CD4-positive, alpha-beta T cell (primary cell): ENCODE measurements at regions not wholly inside any gene's neighbourhood (a gene's known extent, or its start where the extent isn't known, plus 50 kb on each side); places are given as distances from the start of the nearest gene placed in this dataset.
"Not testable (repeated sequence)": the region's sequence is repeated elsewhere in the genome, so short reads cannot be mapped to it uniquely, and the experiment has no call there.

Experiments used
- ATAC-seq: fragments of 200-7000 bp; cut with Tn5 transposase; one replicate; pipeline ENCODE4 v1.10.0; 2022; ENCODE audit warnings: mild to moderate bottlenecking; ENCODE audit not compliant: poor library complexity
- CTCF ChIA-PET: fragments of 350-600 bp; sonication (Branson Sonifier 250); formaldehyde crosslinking; loops from one replicate; lab custom pipeline; 2021; ENCODE audit warnings: antibody characterized with exemption, inconsistent platforms; lab: Charles Lee
- POLR2A ChIA-PET: fragments of 350-600 bp; sonication (Branson Sonifier 250); formaldehyde crosslinking; loops from one replicate; lab custom pipeline; 2021; ENCODE audit warnings: antibody characterized with exemption, inconsistent platforms; lab: Charles Lee
- DNase-seq, 14 experiments: peaks; one replicate each; pipeline ENCODE4 v3.0.0-alpha.2; 2013 to 2020; ENCODE audit warnings: mixed read lengths in 2 of 14
- H3K27ac ChIP-seq, 2 donors: one replicate each; pipeline versions ENCODE4 v1.5.1 to v1.7.0; 2013; ENCODE audit warnings: low read length in 2 of 2, low read depth in 1 of 2, mild to moderate bottlenecking in 1 of 2
- H3K27me3 ChIP-seq, 2 experiments: 1 replicate in 1 of 2; 2 replicates in 1 of 2; pipeline versions ENCODE4 v1.6.1 to v1.7.0; 2013; ENCODE audit warnings: low read length in 2 of 2, control low read depth in 1 of 2, mild to moderate bottlenecking in 1 of 2, moderate library complexity in 1 of 2; ENCODE audit not compliant: insufficient read depth in 2 of 2, control insufficient read depth in 1 of 2
- H3K36me3 ChIP-seq: one replicate; pipeline ENCODE4 v1.6.1; 2013; ENCODE audit warnings: low read length, control low read depth; ENCODE audit not compliant: insufficient read depth
- H3K4me1 ChIP-seq: one replicate; pipeline ENCODE4 v1.6.1; 2013; ENCODE audit warnings: low read length, control low read depth; ENCODE audit not compliant: insufficient read depth
- H3K4me3 ChIP-seq: one replicate; pipeline ENCODE4 v1.5.1; 2013; ENCODE audit warnings: mild to moderate bottlenecking, low read length, moderate library complexity
- H3K9me3 ChIP-seq, 2 experiments: 1 replicate in 1 of 2; 2 replicates in 1 of 2; pipeline versions ENCODE4 v1.6.1 to v1.7.0; 2013; ENCODE audit warnings: low read length in 2 of 2, mild to moderate bottlenecking in 2 of 2, control low read depth in 1 of 2, moderate library complexity in 1 of 2; ENCODE audit not compliant: control insufficient read depth in 1 of 2, insufficient read depth in 1 of 2
- H3K27ac Mint-ChIP-seq: one replicate; pipeline ENCODE4 v1.8.0; 2020; ENCODE audit warnings: mixed read lengths
- H3K27me3 Mint-ChIP-seq: one replicate; pipeline ENCODE4 v1.8.0; 2021; ENCODE audit warnings: mixed read lengths
- H3K36me3 Mint-ChIP-seq: one replicate; pipeline ENCODE4 v1.8.0; 2021; ENCODE audit warnings: low read depth, mixed read lengths
- H3K4me1 Mint-ChIP-seq: one replicate; pipeline ENCODE4 v1.8.0; 2021; ENCODE audit warnings: low read depth, mixed read lengths
- H3K4me3 Mint-ChIP-seq: one replicate; pipeline ENCODE4 v1.8.0; 2020; ENCODE audit warnings: mild to moderate bottlenecking, mixed read lengths
- H3K9me3 Mint-ChIP-seq: one replicate; pipeline ENCODE4 v1.8.0; 2020; ENCODE audit warnings: mixed read lengths
- intact Hi-C, 2 experiments: fragments of 100-400 bp; cut with DNase I in 1 of 2; cut with micrococcal nuclease in 1 of 2; formaldehyde crosslinking; loops; one replicate each; pipeline versions ENCODE4 v1.15.1 to v1.9.0; 2023 to 2025; cut with DNase I, micrococcal nuclease
- TF ChIP-seq, protein P1 (sequence below): fragments of 200-600 bp; IDR thresholded peaks from one replicate; pipeline ENCODE4 v1.8.0; 2022; ENCODE audit warnings: antibody characterized with exemption, mild to moderate bottlenecking

- Histone ChIP-seq H3K27me3 (no peaks in the 10 kb centered on the region), H3K4me1 (no peaks in the 10 kb centered on the region), H3K4me3 (no peak overlapping the region), H3K36me3 (no peaks in the 10 kb centered on the region), H3K9me3 (no peaks in the 10 kb centered on the region), H3K27ac (no peak overlapping the region)
- intact Hi-C loops = no loop called here
- Mint-ChIP-seq H3K27me3 (no peaks in the 10 kb centered on the region), H3K4me3 (no peak overlapping the region), H3K27ac (no peak overlapping the region), H3K36me3 (no peaks in the 10 kb centered on the region), H3K9me3 (peaks cover 15% of the 10 kb centered on the region), H3K4me1 (no peaks in the 10 kb centered on the region)
- ChIA-PET POLR2A (no interaction called here), CTCF (no interaction called here)
- TF ChIP-seq, protein P1, sequence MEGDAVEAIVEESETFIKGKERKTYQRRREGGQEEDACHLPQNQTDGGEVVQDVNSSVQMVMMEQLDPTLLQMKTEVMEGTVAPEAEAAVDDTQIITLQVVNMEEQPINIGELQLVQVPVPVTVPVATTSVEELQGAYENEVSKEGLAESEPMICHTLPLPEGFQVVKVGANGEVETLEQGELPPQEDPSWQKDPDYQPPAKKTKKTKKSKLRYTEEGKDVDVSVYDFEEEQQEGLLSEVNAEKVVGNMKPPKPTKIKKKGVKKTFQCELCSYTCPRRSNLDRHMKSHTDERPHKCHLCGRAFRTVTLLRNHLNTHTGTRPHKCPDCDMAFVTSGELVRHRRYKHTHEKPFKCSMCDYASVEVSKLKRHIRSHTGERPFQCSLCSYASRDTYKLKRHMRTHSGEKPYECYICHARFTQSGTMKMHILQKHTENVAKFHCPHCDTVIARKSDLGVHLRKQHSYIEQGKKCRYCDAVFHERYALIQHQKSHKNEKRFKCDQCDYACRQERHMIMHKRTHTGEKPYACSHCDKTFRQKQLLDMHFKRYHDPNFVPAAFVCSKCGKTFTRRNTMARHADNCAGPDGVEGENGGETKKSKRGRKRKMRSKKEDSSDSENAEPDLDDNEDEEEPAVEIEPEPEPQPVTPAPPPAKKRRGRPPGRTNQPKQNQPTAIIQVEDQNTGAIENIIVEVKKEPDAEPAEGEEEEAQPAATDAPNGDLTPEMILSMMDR = no peak
- DNase-seq = no peak
- ATAC-seq = no peak
These were observed 918.3 kb downstream of the NR2F1-AS1 start for GRCh38 chr5:92662741-92663140.

GRCh38 chr5:92659246-92659645, 921.8 kb downstream of the NR2F1-AS1 start:
- ATAC-seq (no peak), DNase-seq (no peak)
- Mint-ChIP-seq H3K27ac (no peak overlapping the region), H3K4me3 (no peak overlapping the region), H3K27me3 (no peaks in the 10 kb centered on the region), H3K9me3 (peaks cover 7% of the 10 kb centered on the region), H3K36me3 (no peaks in the 10 kb centered on the region), H3K4me1 (no peaks in the 10 kb centered on the region)
- no peaks in the 10 kb centered on the region for H3K36me3 ChIP-seq
- no peaks in the 10 kb centered on the region for H3K4me1 ChIP-seq
- POLR2A ChIA-PET = no interaction called here
- TF ChIP-seq, protein P1 = no peak
- H3K4me3 ChIP-seq = no peak overlapping the region
- H3K27ac ChIP-seq = no peak overlapping the region
- intact Hi-C loops = no loop called here
- CTCF ChIA-PET = no interaction called here
- H3K9me3 ChIP-seq = no peaks in the 10 kb centered on the region
- no peaks in the 10 kb centered on the region for H3K27me3 ChIP-seq

GRCh38 chr5:92654601-92655000, 926.4 kb downstream of the NR2F1-AS1 start:
- H3K36me3 ChIP-seq, POLR2A ChIA-PET, H3K27ac ChIP-seq, H3K4me1 Mint-ChIP-seq, intact Hi-C loops, H3K27ac Mint-ChIP-seq, H3K4me3 ChIP-seq, DNase-seq, ATAC-seq, H3K27me3 Mint-ChIP-seq, H3K27me3 ChIP-seq, H3K36me3 Mint-ChIP-seq, H3K9me3 Mint-ChIP-seq, H3K4me3 Mint-ChIP-seq, CTCF ChIA-PET, H3K4me1 ChIP-seq, H3K9me3 ChIP-seq: not testable (repeated sequence)

GRCh38 chr5:92653730-92654461, 927.1 kb downstream of the NR2F1-AS1 start:
- no peak for ATAC-seq
- Histone ChIP-seq H3K27ac (no peak overlapping the region), H3K27me3 (no peaks in the 10 kb centered on the region), H3K4me3 (no peak overlapping the region), H3K36me3 (no peaks in the 10 kb centered on the region), H3K4me1 (no peaks in the 10 kb centered on the region), H3K9me3 (no peaks in the 10 kb centered on the region)
- no peak overlapping the region for H3K27ac Mint-ChIP-seq
- H3K9me3 Mint-ChIP-seq = peaks cover 2% of the 10 kb centered on the region
- DNase-seq = no peak
- POLR2A ChIA-PET = no interaction called here
- CTCF ChIA-PET = no interaction called here
- intact Hi-C loops = no loop called here
- H3K27me3 Mint-ChIP-seq = no peaks in the 10 kb centered on the region
- H3K36me3 Mint-ChIP-seq = no peaks in the 10 kb centered on the region
- no peaks in the 10 kb centered on the region for H3K4me1 Mint-ChIP-seq
- no peak overlapping the region for H3K4me3 Mint-ChIP-seq
- TF ChIP-seq, protein P1 = no peak
